ENCODE measurements at regions not wholly inside any gene's neighbourhood (a gene's known extent, or its start where the extent isn't known, plus 50 kb on each side); places are given as distances from the start of the nearest gene placed in this dataset.

DNA sequence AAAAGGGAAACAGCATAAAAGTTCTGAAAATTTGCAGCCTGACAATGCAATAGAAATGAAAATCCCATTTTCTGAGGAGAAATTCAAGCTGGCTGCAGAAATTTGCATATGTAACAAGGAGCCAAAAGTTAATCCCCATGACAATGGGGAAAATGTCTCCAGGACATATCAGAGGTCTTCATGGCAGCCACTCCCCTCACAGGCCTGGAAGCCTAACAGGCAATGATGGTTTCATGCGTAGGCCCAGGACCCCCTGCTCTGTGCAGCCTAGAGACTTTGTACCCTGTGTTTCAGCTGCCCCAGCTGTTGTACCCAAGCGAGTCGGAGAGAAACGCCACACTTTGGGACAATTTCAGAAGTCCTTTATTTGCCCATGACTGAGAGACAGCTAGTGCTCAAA is 701.3 kb upstream of the KLHL1 start:
- H2AFZ ChIP-seq (ENCODE audit: low read depth) = no peak overlapping the region
- H3K4me2 ChIP-seq = no peak overlapping the region
- no peaks in the 10 kb centered on the region for H3K79me2 ChIP-seq (ENCODE audit: insufficient read depth)
- H3K27ac ChIP-seq (ENCODE audit: low read depth in 2 of 2, low read length in 1 of 2) = no peak overlapping the region
- no peaks in the 10 kb centered on the region; a peak in 1 of 4 replicates for H3K4me1 ChIP-seq (ENCODE audit: control insufficient read depth in 1 of 2, insufficient read depth in 2 of 2, low read depth in 1 of 2, low read length in 1 of 2)
- TF ChIP-seq SMC3 (IDR thresholded peaks at IDR 0.05; ENCODE audit: low read depth, low read length) = no peak
- TF ChIP-seq POLR2AphosphoS5 (IDR thresholded peaks at IDR 0.05; ENCODE audit: low read depth, low read length) = no peak
- TF ChIP-seq, protein P1, sequence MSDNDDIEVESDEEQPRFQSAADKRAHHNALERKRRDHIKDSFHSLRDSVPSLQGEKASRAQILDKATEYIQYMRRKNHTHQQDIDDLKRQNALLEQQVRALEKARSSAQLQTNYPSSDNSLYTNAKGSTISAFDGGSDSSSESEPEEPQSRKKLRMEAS (IDR thresholded peaks at IDR 0.05; ENCODE audit: low read depth) = no peak
- TF ChIP-seq, protein P2, sequence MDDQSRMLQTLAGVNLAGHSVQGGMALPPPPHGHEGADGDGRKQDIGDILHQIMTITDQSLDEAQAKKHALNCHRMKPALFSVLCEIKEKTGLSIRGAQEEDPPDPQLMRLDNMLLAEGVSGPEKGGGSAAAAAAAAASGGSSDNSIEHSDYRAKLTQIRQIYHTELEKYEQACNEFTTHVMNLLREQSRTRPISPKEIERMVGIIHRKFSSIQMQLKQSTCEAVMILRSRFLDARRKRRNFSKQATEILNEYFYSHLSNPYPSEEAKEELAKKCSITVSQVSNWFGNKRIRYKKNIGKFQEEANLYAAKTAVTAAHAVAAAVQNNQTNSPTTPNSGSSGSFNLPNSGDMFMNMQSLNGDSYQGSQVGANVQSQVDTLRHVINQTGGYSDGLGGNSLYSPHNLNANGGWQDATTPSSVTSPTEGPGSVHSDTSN (IDR thresholded peaks at IDR 0.05) = no peak
- TF ChIP-seq SIN3A (IDR thresholded peaks at IDR 0.05; ENCODE audit: borderline replicate concordance, low read depth, low read length) = no peak
- TF ChIP-seq RCOR1 (IDR thresholded peaks at IDR 0.05; ENCODE audit: low read length) = no peak
- TF ChIP-seq, protein P3, sequence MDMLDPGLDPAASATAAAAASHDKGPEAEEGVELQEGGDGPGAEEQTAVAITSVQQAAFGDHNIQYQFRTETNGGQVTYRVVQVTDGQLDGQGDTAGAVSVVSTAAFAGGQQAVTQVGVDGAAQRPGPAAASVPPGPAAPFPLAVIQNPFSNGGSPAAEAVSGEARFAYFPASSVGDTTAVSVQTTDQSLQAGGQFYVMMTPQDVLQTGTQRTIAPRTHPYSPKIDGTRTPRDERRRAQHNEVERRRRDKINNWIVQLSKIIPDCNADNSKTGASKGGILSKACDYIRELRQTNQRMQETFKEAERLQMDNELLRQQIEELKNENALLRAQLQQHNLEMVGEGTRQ (IDR thresholded peaks at IDR 0.05; ENCODE audit: borderline replicate concordance, low read depth, low read length) = no peak
- TF ChIP-seq ELF1 (IDR thresholded peaks at IDR 0.05) = no peak
- no peak for TF ChIP-seq NRF1 (IDR thresholded peaks at IDR 0.05; ENCODE audit: low read depth, low read length)
- TF ChIP-seq TAF1 (IDR thresholded peaks at IDR 0.05; ENCODE audit: borderline replicate concordance, low read depth, low read length) = no peak
- TF ChIP-seq FOXM1 (IDR thresholded peaks at IDR 0.05; ENCODE audit: low read depth) = no peak
- H3K9ac ChIP-seq = no peak overlapping the region
- no peaks in the 10 kb centered on the region for H3K9me3 ChIP-seq
- ChIA-PET CTCF (interaction anchor here (1.2 kb wide), 1 partner anchor 9 kb away, joined by 3 read pairs; no protein-coding TSS in a partner anchor), POLR2A (no interaction called here)
- no peaks in the 10 kb centered on the region for H3K36me3 ChIP-seq (replicated peaks in 1 of 2; ENCODE audit: control insufficient read depth in 1 of 2, insufficient read depth in 2 of 2, low read length in 1 of 2)
- DNase-seq = no peak
- no peaks in the 10 kb centered on the region for H3K9me2 ChIP-seq
- H4K20me1 ChIP-seq (ENCODE audit: insufficient read depth) = no peaks in the 10 kb centered on the region
- WGBS (ENCODE audit: low lambda C conversion rate) = 67% methylated on average over 4 of the region's 4 CpGs
- H3K4me3 ChIP-seq (ENCODE audit: low read depth in 2 of 2, low read length in 1 of 2) = no peak overlapping the region
- peaks cover 8% of the 10 kb centered on the region for H3F3A ChIP-seq (replicated peaks; ENCODE audit: insufficient read depth)
- H3K27me3 ChIP-seq (ENCODE audit: insufficient read depth) = no peaks in the 10 kb centered on the region

- H3K27me3 ChIP-seq (ENCODE audit: insufficient read depth) = no peaks in the 10 kb centered on the region
- no peaks in the 10 kb centered on the region for H3K79me2 ChIP-seq (ENCODE audit: insufficient read depth)
- ChIA-PET POLR2A (no interaction called here), CTCF (no interaction called here)
- no peak overlapping the region for H3K4me2 ChIP-seq
- no peak for TF ChIP-seq GATA2 (CRISPR knock-in tag; IDR thresholded peaks at IDR 0.05)
- TF ChIP-seq NRF1 (IDR thresholded peaks at IDR 0.05; ENCODE audit: low read depth, low read length) = no peak
- no peak for TF ChIP-seq EP300 (IDR thresholded peaks at IDR 0.05; ENCODE audit: borderline replicate concordance in 1 of 2, low read depth in 1 of 2, low read length in 1 of 2)
- TF ChIP-seq, protein P2 (IDR thresholded peaks at IDR 0.05) = no peak
- no peaks in the 10 kb centered on the region for H4K20me1 ChIP-seq (ENCODE audit: insufficient read depth)
- no peak overlapping the region for H3K27ac ChIP-seq (ENCODE audit: low read depth in 2 of 2, low read length in 1 of 2)
- no peak overlapping the region for H3K4me3 ChIP-seq (ENCODE audit: low read depth in 2 of 2, low read length in 1 of 2)
- no peaks in the 10 kb centered on the region for H3K9me3 ChIP-seq
- no peak overlapping the region for H2AFZ ChIP-seq (ENCODE audit: low read depth)
- no peaks in the 10 kb centered on the region for H3K9me2 ChIP-seq
- H3K4me1 ChIP-seq (ENCODE audit: control insufficient read depth in 1 of 2, insufficient read depth in 2 of 2, low read depth in 1 of 2, low read length in 1 of 2) = no peaks in the 10 kb centered on the region
- H3K36me3 ChIP-seq (replicated peaks in 1 of 2; ENCODE audit: control insufficient read depth in 1 of 2, insufficient read depth in 2 of 2, low read length in 1 of 2) = no peaks in the 10 kb centered on the region
- H3F3A ChIP-seq (replicated peaks; ENCODE audit: insufficient read depth) = no peaks in the 10 kb centered on the region
- no peak for DNase-seq
- no peak overlapping the region for H3K9ac ChIP-seq
Measured at GRCh38 chr13:70798385-70798784, 690.1 kb upstream of the KLHL1 start.
